ENCODE measurements at regions not wholly inside any gene's neighbourhood (a gene's known extent, or its start where the extent isn't known, plus 50 kb on each side); places are given as distances from the start of the nearest gene placed in this dataset.

DNA sequence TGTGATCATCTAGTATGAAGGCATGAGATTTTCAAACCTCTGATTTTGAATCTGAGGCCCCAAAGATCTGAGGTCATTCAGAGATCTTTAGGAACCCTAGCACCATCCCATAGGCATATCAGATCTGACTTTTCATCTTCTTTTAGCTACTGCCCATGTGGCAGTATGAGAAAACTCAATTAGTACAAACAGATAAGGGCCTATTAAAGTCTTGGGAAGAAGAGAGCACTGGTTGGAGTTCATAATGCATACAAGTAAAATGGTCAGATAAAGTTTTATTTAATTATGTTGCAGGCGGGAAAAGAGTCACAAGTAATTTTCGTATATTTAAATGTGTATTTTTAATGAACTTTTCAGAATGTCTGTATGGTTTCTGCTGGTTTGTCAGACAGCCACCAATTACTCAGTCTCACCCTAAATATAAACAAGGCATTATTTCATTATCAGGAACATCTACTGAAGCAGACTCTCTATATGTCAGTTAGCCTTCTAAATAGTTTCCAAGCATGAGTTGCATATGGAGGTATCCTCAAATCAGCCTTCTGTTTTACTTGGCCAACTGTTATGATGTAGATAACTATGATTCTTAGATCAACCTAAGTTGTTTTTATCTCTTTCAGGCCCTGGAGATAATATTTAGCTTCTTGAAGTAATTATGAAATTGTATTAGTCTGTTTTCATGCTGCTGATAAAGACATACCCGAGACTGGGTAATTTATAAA lies 340.3 kb upstream of the TBC1D5 start:
- TF ChIP-seq EZH2 (IDR thresholded peaks at IDR 0.05; ENCODE audit: insufficient read depth, poor library complexity, severe bottlenecking) (no peak), EZH2phosphoT487 (IDR thresholded peaks at IDR 0.05; ENCODE audit: insufficient read depth, low read depth) (no peak)
